BJ (cell line): ENCODE measurements at regions not wholly inside any gene's neighbourhood (a gene's known extent, or its start where the extent isn't known, plus 50 kb on each side); places are given as distances from the start of the nearest gene placed in this dataset.
"Not testable (repeated sequence)": the region's sequence is repeated elsewhere in the genome, so short reads cannot be mapped to it uniquely, and the experiment has no call there.

ENCODE experiments used
- CTCF ChIA-PET: fragments of 350-600 bp; formaldehyde crosslinking; extraction: SDS; loops from one replicate; lab custom pipeline; 2021; ENCODE audit warnings: antibody characterized with exemption, inconsistent platforms; lab: Yijun Ruan, JAX
- POLR2A ChIA-PET: fragments of 300-600 bp; sonication (Branson Sonifier 250); formaldehyde crosslinking; extraction: SDS; loops from one replicate; lab custom pipeline; 2021; ENCODE audit warnings: antibody characterized with exemption; lab: Charles Lee
- DNase-seq: peaks from one replicate; pipeline ENCODE4 v3.0.0-alpha.2; 2011; ENCODE audit warnings: low read depth
- H3K27me3 ChIP-seq: 2 replicates; pipeline ENCODE4 v1.6.0; 2011; ENCODE audit warnings: low read length; ENCODE audit not compliant: control insufficient read depth, insufficient read depth
- H3K36me3 ChIP-seq: 2 replicates; pipeline ENCODE4 v1.5.1; 2011; ENCODE audit warnings: low read length; ENCODE audit not compliant: control insufficient read depth, insufficient read depth
- H3K4me3 ChIP-seq: 2 replicates; pipeline ENCODE4 v1.5.1; 2011; ENCODE audit warnings: low read depth, mild to moderate bottlenecking, control low read depth, low read length
- CTCF ChIP-seq: IDR thresholded peaks from 2 replicates; pipeline ENCODE4 v1.5.1; 2011; ENCODE audit warnings: low read depth, mild to moderate bottlenecking, control low read depth, inconsistent platforms, low read length, moderate library complexity; ENCODE audit not compliant: insufficient read depth

- Histone ChIP-seq H3K36me3 (no peaks in the 10 kb centered on the region), H3K27me3 (no peaks in the 10 kb centered on the region), H3K4me3 (no peak overlapping the region)
- DNase-seq = no peak
- ChIA-PET POLR2A (no interaction called here), CTCF (no interaction called here)
- TF ChIP-seq CTCF = no peak
Measured at GRCh38 chr13:63455938-63456337, 2040.3 kb upstream of the PCDH20 start.

- DNase-seq = no peak
- Histone ChIP-seq H3K27me3 (no peaks in the 10 kb centered on the region), H3K4me3 (no peak overlapping the region), H3K36me3 (no peaks in the 10 kb centered on the region)
- POLR2A ChIA-PET = no interaction called here
- no peak for TF ChIP-seq CTCF
- CTCF ChIA-PET = no interaction called here
Measured at GRCh38 chr13:63449550-63449949, 2033.9 kb upstream of the PCDH20 start.

- POLR2A ChIA-PET = no interaction called here
- Histone ChIP-seq H3K36me3 (no peaks in the 10 kb centered on the region), H3K27me3 (no peaks in the 10 kb centered on the region), H3K4me3 (no peak overlapping the region)
- CTCF ChIA-PET = no interaction called here
- DNase-seq = no peak
- TF ChIP-seq CTCF = no peak
Measured at GRCh38 chr13:63448692-63449091, 2033.0 kb upstream of the PCDH20 start.

- no peaks in the 10 kb centered on the region for H3K27me3 ChIP-seq
- CTCF ChIA-PET = no interaction called here
- no peaks in the 10 kb centered on the region for H3K36me3 ChIP-seq
- DNase-seq = no peak
- POLR2A ChIA-PET = no interaction called here
- no peak overlapping the region for H3K4me3 ChIP-seq
- no peak for TF ChIP-seq CTCF
Measured at GRCh38 chr13:63446329-63446728, 2030.7 kb upstream of the PCDH20 start.

GRCh38 chr13:63444225-63444624 lies 2028.6 kb upstream of the PCDH20 start:
- H3K27me3 ChIP-seq, H3K4me3 ChIP-seq, DNase-seq, POLR2A ChIA-PET, H3K36me3 ChIP-seq, CTCF ChIA-PET: not testable (repeated sequence)

- Histone ChIP-seq H3K4me3 (no peak overlapping the region), H3K27me3 (no peaks in the 10 kb centered on the region), H3K36me3 (no peaks in the 10 kb centered on the region)
- DNase-seq = no peak
- no peak for TF ChIP-seq CTCF
- ChIA-PET POLR2A (no interaction called here), CTCF (no interaction called here)
Measured at GRCh38 chr13:63438951-63439350, 2023.3 kb upstream of the PCDH20 start.
